ENCODE measurements at regions not wholly inside any gene's neighbourhood (a gene's known extent, or its start where the extent isn't known, plus 50 kb on each side); places are given as distances from the start of the nearest gene placed in this dataset.

DNA sequence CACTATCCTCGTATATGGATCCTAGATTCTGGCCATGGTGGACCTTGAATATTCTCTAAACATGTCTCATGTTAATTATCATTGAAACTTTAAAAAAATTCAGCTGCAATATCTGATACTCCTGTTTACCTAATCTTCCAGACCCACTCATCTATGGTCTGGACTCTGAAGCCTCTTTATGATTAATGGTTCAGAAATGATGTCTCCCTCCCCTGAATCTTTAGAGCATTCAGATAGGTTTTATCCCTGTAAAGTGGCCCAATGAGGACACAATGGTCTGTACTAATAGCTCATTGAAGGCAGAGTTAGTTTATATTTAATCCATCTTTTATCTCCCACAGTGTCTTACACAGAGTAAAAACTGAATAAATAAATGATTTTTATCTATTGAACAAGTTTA, 53.0 kb upstream of the DUSP10 start:
- no CpG with 5 or more reads among the region's 1 CpG for WGBS (ENCODE audit: extremely low coverage, insufficient read length, low lambda C conversion rate)
- Histone ChIP-seq H2AK5ac (ENCODE audit: insufficient read length, low read length) (no peak overlapping the region), H3K4me2 (ENCODE audit: insufficient read depth, insufficient read length, low read length) (no peak overlapping the region), H3K9ac (ENCODE audit: extremely low read depth, insufficient read length, low read length) (no peak overlapping the region), H3K79me1 (ENCODE audit: insufficient read depth, low read depth, low read length, poor library complexity, severe bottlenecking) (no peaks in the 10 kb centered on the region), H2AFZ (ENCODE audit: low read length) (no peak overlapping the region), H2BK120ac (ENCODE audit: low read depth, low read length, poor library complexity, severe bottlenecking) (no peak overlapping the region), H4K20me1 (ENCODE audit: control insufficient read depth, insufficient read depth, insufficient read length) (no peaks in the 10 kb centered on the region), H2BK15ac (ENCODE audit: low read depth, low read length) (no peak overlapping the region), H3K79me2 (ENCODE audit: insufficient read depth, low read length) (no peaks in the 10 kb centered on the region), H3K4ac (ENCODE audit: low read depth, low read length) (no peak overlapping the region), H3K23me2 (ENCODE audit: insufficient read length, low read depth, low read length, poor library complexity, severe bottlenecking) (no peaks in the 10 kb centered on the region), H3K18ac (ENCODE audit: insufficient read length, low read depth, low read length) (no peak overlapping the region), H3K4me1 (ENCODE audit: insufficient read depth, low read length) (no peaks in the 10 kb centered on the region), H3K9me3 (ENCODE audit: control insufficient read depth, low read depth, low read length) (no peaks in the 10 kb centered on the region), H4K91ac (ENCODE audit: insufficient read length, low read depth, low read length) (no peak overlapping the region), H4K8ac (replicated peaks; ENCODE audit: insufficient read length, low read depth, low read length) (no peak overlapping the region), H2BK5ac (ENCODE audit: insufficient read length, low read length) (no peak overlapping the region), H3T11ph (ENCODE audit: low read length) (no peak overlapping the region), H4K5ac (ENCODE audit: insufficient read length, low read depth, low read length) (no peak overlapping the region), H3K14ac (ENCODE audit: insufficient read depth, low read length) (no peak overlapping the region), H3K27me3 (ENCODE audit: insufficient read depth, low read length) (no peaks in the 10 kb centered on the region), H3K23ac (ENCODE audit: insufficient read length, low read depth, low read length) (no peak overlapping the region), H3K56ac (ENCODE audit: insufficient read length, low read depth, low read length) (no peak overlapping the region), H2BK20ac (ENCODE audit: low read depth, low read length, poor library complexity, severe bottlenecking) (no peak overlapping the region), H3K27ac (ENCODE audit: insufficient read length, low read depth, low read length) (no peak overlapping the region), H2BK12ac (ENCODE audit: insufficient read length, low read depth, low read length) (no peak overlapping the region)
- H3K27me3 Mint-ChIP-seq (ENCODE audit: low read depth): no peaks in the 10 kb centered on the region
- no peaks in the 10 kb centered on the region for H3K36me3 Mint-ChIP-seq (ENCODE audit: insufficient read depth in 1 of 3, low read depth in 3 of 3)
- TF ChIP-seq, protein P1, sequence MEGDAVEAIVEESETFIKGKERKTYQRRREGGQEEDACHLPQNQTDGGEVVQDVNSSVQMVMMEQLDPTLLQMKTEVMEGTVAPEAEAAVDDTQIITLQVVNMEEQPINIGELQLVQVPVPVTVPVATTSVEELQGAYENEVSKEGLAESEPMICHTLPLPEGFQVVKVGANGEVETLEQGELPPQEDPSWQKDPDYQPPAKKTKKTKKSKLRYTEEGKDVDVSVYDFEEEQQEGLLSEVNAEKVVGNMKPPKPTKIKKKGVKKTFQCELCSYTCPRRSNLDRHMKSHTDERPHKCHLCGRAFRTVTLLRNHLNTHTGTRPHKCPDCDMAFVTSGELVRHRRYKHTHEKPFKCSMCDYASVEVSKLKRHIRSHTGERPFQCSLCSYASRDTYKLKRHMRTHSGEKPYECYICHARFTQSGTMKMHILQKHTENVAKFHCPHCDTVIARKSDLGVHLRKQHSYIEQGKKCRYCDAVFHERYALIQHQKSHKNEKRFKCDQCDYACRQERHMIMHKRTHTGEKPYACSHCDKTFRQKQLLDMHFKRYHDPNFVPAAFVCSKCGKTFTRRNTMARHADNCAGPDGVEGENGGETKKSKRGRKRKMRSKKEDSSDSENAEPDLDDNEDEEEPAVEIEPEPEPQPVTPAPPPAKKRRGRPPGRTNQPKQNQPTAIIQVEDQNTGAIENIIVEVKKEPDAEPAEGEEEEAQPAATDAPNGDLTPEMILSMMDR (conservative IDR thresholded peaks at IDR 0.05): no peak
- DNase-seq: no peak
- H3K4me3 Mint-ChIP-seq: no peak overlapping the region
- H3K4me1 Mint-ChIP-seq: peaks cover 0 to 4% of the 10 kb centered on the region in 2 experiments; a peak in 1 of 4 replicates
- H3K27ac Mint-ChIP-seq: no peak overlapping the region
- peaks cover 0 to 3% of the 10 kb centered on the region in 2 experiments; a peak in 1 of 5 replicates for H3K9me3 Mint-ChIP-seq
